Neural cell (in vitro differentiated cells): ENCODE measurements at regions not wholly inside any gene's neighbourhood (a gene's known extent, or its start where the extent isn't known, plus 50 kb on each side); places are given as distances from the start of the nearest gene placed in this dataset.
"Not testable (repeated sequence)": the region's sequence is repeated elsewhere in the genome, so short reads cannot be mapped to it uniquely, and the experiment has no call there.

Experiments
- H2AFZ ChIP-seq: fragments of 200-600, 300-800 bp; sonication (generic), shearing (Covaris generic); 2 replicates; pipeline ENCODE4 v1.6.0; 2014; ENCODE audit warnings: low read depth, mild to moderate bottlenecking, antibody characterized with exemption, low read length, moderate library complexity
- H3F3A ChIP-seq: fragments of 200-600 bp; shearing (Covaris generic); 2 replicates; pipeline ENCODE4 v1.6.1; 2016; ENCODE audit warnings: mild to moderate bottlenecking, moderate library complexity, mixed read lengths, antibody characterized with exemption, low read length; ENCODE audit not compliant: insufficient read depth, poor library complexity, severe bottlenecking
- H3K27ac ChIP-seq: fragments of 200-600, 300-800 bp; sonication (generic), shearing (Covaris generic); 2 replicates; pipeline ENCODE4 v1.5.1; 2014; ENCODE audit warnings: mild to moderate bottlenecking, low read length, moderate library complexity
- H3K27me3 ChIP-seq: fragments of 300-800, 200-600 bp; sonication (generic), shearing (Covaris generic); 2 replicates; pipeline ENCODE4 v1.6.0; 2014; ENCODE audit warnings: mild to moderate bottlenecking, low read depth, low read length, moderate library complexity; ENCODE audit not compliant: insufficient read depth
- H3K36me3 ChIP-seq: fragments of 300-800, 200-600 bp; sonication (generic), shearing (Covaris generic); 2 replicates; pipeline ENCODE4 v1.5.1; 2014; ENCODE audit warnings: mild to moderate bottlenecking, antibody characterized with exemption, low read length, moderate library complexity; ENCODE audit not compliant: insufficient read depth
- H3K4me2 ChIP-seq: fragments of 300-800, 200-600 bp; sonication (generic), shearing (Covaris generic); 2 replicates; pipeline ENCODE4 v1.6.0; 2014; ENCODE audit warnings: mild to moderate bottlenecking, low read length
- H3K4me3 ChIP-seq: fragments of 300-800, 200-600 bp; sonication (generic), shearing (Covaris generic); 2 replicates; pipeline ENCODE4 v1.5.1; 2014; ENCODE audit warnings: mild to moderate bottlenecking, low read length, moderate library complexity
- H3K79me2 ChIP-seq: fragments of 200-600 bp; shearing (Covaris generic); replicated peaks from 2 replicates; pipeline ENCODE4 v1.6.0; 2014; ENCODE audit warnings: mild to moderate bottlenecking, low read length, moderate library complexity; ENCODE audit not compliant: insufficient read depth
- H3K9ac ChIP-seq: fragments of 300-800, 200-600 bp; sonication (generic), shearing (Covaris generic); 2 replicates; pipeline ENCODE4 v1.6.1; 2016; ENCODE audit warnings: mild to moderate bottlenecking, low read length, mixed read lengths
- H3K9me2 ChIP-seq: fragments of 200-600 bp; shearing (Covaris generic); 2 replicates; pipeline ENCODE4 v1.6.1; 2016; ENCODE audit warnings: mild to moderate bottlenecking, low read length, mixed read lengths; ENCODE audit not compliant: insufficient read depth
- H3K9me3 ChIP-seq: fragments of 200-600, 300-800 bp; sonication (generic), shearing (Covaris generic); 2 replicates; pipeline ENCODE4 v1.6.1; 2016; ENCODE audit warnings: mild to moderate bottlenecking, mixed run types, low read length, moderate library complexity, mixed read lengths
- H4K20me1 ChIP-seq: fragments of 200-600 bp; shearing (Covaris generic); 2 replicates; pipeline ENCODE4 v1.6.1; 2016; ENCODE audit warnings: mild to moderate bottlenecking, mixed run types; ENCODE audit not compliant: insufficient read depth
- CTCF ChIP-seq: fragments of 450-650 bp; IDR thresholded peaks from 2 replicates; pipeline ENCODE4 v1.5.1; 2014; ENCODE audit warnings: antibody characterized with exemption, mild to moderate bottlenecking, moderate library complexity; ENCODE audit not compliant: poor library complexity, severe bottlenecking
- EP300 ChIP-seq: fragments of 450-650 bp; conservative IDR thresholded peaks from 2 replicates; pipeline ENCODE4 v1.6.1; 2014; ENCODE audit warnings: antibody characterized with exemption, mild to moderate bottlenecking, moderate library complexity; ENCODE audit not compliant: poor library complexity, severe bottlenecking
- EZH2 ChIP-seq: fragments of 200-600, 300-800 bp; shearing (Covaris generic), sonication (generic); IDR thresholded peaks from 2 replicates; pipeline ENCODE4 v1.6.1; 2014; ENCODE audit warnings: antibody characterized with exemption, low read length, borderline replicate concordance, mild to moderate bottlenecking; ENCODE audit not compliant: insufficient read depth, poor library complexity, severe bottlenecking
- MXI1 ChIP-seq: fragments of 450-650 bp; conservative IDR thresholded peaks from 2 replicates; pipeline ENCODE4 v1.6.1; 2014; ENCODE audit warnings: antibody characterized with exemption, mild to moderate bottlenecking; ENCODE audit not compliant: poor library complexity, severe bottlenecking
- POLR2AphosphoS5 ChIP-seq: IDR thresholded peaks from 2 replicates; pipeline ENCODE4 v1.6.1; 2012
- RAD21 ChIP-seq: fragments of 450-650 bp; conservative IDR thresholded peaks from 2 replicates; pipeline ENCODE4 v1.6.1; 2014; ENCODE audit warnings: antibody characterized with exemption, mild to moderate bottlenecking, moderate library complexity
- SMC3 ChIP-seq: fragments of 450-650 bp; conservative IDR thresholded peaks from 2 replicates; pipeline ENCODE4 v1.6.1; 2014; ENCODE audit warnings: antibody characterized with exemption, mild to moderate bottlenecking, moderate library complexity; ENCODE audit not compliant: poor library complexity
- TAF1 ChIP-seq: IDR thresholded peaks from 2 replicates; pipeline ENCODE4 v1.6.1; 2012; ENCODE audit warnings: low read depth
- TF ChIP-seq, protein P1 (sequence below): IDR thresholded peaks from 2 replicates; pipeline ENCODE4 v1.6.1; 2012; ENCODE audit warnings: borderline replicate concordance

DNA sequence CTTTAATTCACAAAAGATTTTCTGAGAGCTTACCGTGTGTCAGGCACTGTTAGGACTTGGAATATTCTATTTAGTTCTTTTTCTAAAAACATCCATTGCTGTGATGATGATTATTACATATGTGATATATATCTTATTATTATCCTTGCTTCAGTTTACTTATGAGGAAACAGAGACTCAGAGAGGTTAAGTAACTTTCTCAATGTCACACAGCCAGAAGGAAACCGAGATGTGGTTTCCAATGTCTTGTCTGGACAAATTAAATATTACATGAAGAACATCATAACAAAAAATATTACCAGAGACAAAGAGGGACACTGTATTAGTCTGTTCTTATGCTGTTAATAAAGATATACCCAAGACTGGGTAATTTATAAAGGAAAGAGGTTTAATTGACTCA, 125.5 kb upstream of the DAP start:
- H3F3A ChIP-seq: no peaks in the 10 kb centered on the region
- no peak for TF ChIP-seq EP300
- TF ChIP-seq MXI1: no peak
- no peak for TF ChIP-seq TAF1
- TF ChIP-seq RAD21: no peak
- TF ChIP-seq POLR2AphosphoS5: no peak
- no peak for TF ChIP-seq CTCF
- no peak for TF ChIP-seq EZH2
- TF ChIP-seq, protein P1, sequence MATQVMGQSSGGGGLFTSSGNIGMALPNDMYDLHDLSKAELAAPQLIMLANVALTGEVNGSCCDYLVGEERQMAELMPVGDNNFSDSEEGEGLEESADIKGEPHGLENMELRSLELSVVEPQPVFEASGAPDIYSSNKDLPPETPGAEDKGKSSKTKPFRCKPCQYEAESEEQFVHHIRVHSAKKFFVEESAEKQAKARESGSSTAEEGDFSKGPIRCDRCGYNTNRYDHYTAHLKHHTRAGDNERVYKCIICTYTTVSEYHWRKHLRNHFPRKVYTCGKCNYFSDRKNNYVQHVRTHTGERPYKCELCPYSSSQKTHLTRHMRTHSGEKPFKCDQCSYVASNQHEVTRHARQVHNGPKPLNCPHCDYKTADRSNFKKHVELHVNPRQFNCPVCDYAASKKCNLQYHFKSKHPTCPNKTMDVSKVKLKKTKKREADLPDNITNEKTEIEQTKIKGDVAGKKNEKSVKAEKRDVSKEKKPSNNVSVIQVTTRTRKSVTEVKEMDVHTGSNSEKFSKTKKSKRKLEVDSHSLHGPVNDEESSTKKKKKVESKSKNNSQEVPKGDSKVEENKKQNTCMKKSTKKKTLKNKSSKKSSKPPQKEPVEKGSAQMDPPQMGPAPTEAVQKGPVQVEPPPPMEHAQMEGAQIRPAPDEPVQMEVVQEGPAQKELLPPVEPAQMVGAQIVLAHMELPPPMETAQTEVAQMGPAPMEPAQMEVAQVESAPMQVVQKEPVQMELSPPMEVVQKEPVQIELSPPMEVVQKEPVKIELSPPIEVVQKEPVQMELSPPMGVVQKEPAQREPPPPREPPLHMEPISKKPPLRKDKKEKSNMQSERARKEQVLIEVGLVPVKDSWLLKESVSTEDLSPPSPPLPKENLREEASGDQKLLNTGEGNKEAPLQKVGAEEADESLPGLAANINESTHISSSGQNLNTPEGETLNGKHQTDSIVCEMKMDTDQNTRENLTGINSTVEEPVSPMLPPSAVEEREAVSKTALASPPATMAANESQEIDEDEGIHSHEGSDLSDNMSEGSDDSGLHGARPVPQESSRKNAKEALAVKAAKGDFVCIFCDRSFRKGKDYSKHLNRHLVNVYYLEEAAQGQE: no peak
- no peak for TF ChIP-seq SMC3

DNA sequence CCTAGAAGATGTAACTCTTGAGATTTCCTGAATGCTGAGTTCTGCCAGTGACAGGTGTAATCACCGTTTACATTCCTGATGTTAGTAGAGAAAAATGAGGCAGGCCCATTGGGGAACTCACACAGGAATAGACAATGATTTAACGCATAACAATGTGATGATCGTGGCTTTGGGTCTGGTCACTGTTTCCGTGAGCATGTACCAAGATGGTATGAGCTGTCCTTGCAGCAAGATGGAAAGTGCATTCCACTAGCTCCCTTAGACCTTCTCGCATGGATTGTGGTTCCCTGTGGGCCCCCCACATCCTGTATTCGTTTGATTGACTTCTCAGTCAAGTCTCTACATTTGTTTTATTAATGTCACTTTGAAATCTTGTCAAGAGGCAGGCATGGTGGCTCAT, 124.0 kb upstream of the DAP start:
- no peak overlapping the region for H3K27ac ChIP-seq
- no peaks in the 10 kb centered on the region for H4K20me1 ChIP-seq
- no peaks in the 10 kb centered on the region for H3F3A ChIP-seq
- H3K4me2 ChIP-seq: no peak overlapping the region
- H3K27me3 ChIP-seq: no peaks in the 10 kb centered on the region
- H3K36me3 ChIP-seq: no peaks in the 10 kb centered on the region
- no peak overlapping the region for H2AFZ ChIP-seq
- no peaks in the 10 kb centered on the region for H3K9me2 ChIP-seq
- TF ChIP-seq, protein P1: peak; percentile 18
- TF ChIP-seq EP300: peak; percentile 40
- TF ChIP-seq CTCF: no peak
- TF ChIP-seq RAD21: no peak
- no peaks in the 10 kb centered on the region for H3K9me3 ChIP-seq
- H3K4me3 ChIP-seq: no peak overlapping the region
- no peak overlapping the region for H3K9ac ChIP-seq
- H3K79me2 ChIP-seq: no peaks in the 10 kb centered on the region

More for the DNA sequence above, 125.5 kb upstream of the DAP start:
- Histone ChIP-seq H3K79me2 (no peaks in the 10 kb centered on the region), H3K9me2 (no peaks in the 10 kb centered on the region), H3K36me3 (no peaks in the 10 kb centered on the region), H4K20me1 (no peaks in the 10 kb centered on the region), H3K27ac (no peak overlapping the region), H3K4me2 (no peak overlapping the region), H3K9me3 (peaks cover 4% of the 10 kb centered on the region), H3K9ac (no peak overlapping the region), H3K4me3 (no peak overlapping the region), H3K27me3 (no peaks in the 10 kb centered on the region), H2AFZ (no peak overlapping the region)

- H4K20me1 ChIP-seq, H3K4me2 ChIP-seq, H3K79me2 ChIP-seq, H3K9me3 ChIP-seq, H3K36me3 ChIP-seq, H2AFZ ChIP-seq, H3F3A ChIP-seq, H3K9me2 ChIP-seq, H3K4me3 ChIP-seq, H3K27ac ChIP-seq, H3K9ac ChIP-seq, H3K27me3 ChIP-seq: not testable (repeated sequence)
These were observed 122.9 kb upstream of the DAP start for GRCh38 chr5:10883945-10884344.
